ENCODE measurements at regions not wholly inside any gene's neighbourhood (a gene's known extent, or its start where the extent isn't known, plus 50 kb on each side); places are given as distances from the start of the nearest gene placed in this dataset.
"Not testable (repeated sequence)": the region's sequence is repeated elsewhere in the genome, so short reads cannot be mapped to it uniquely, and the experiment has no call there.

- no peak for DNase-seq (ENCODE audit: low spot score)
Observed at GRCh38 chr2:240191001-240191400, 50.5 kb upstream of the OTOS start.

- DNase-seq (ENCODE audit: low spot score): no peak
Observed at GRCh38 chr2:240192661-240193060, 52.2 kb upstream of the OTOS start.

GRCh38 chr2:240194341-240194762 is 53.9 kb upstream of the OTOS start:
- not testable (repeated sequence) for DNase-seq (ENCODE audit: low spot score)

- no peak for DNase-seq (ENCODE audit: low spot score)
Observed at GRCh38 chr2:240195316-240195861, 54.9 kb upstream of the OTOS start.

GRCh38 chr2:240196716-240197461 is 56.4 kb upstream of the OTOS start:
- peak; percentile 40 for DNase-seq (ENCODE audit: low spot score)

- peak; percentile 15 for DNase-seq (ENCODE audit: low spot score)
Observed at GRCh38 chr2:240197462-240198139, 57.1 kb upstream of the OTOS start.

- DNase-seq (ENCODE audit: low spot score): peak; percentile 20
Observed at GRCh38 chr2:240198226-240198625, 57.8 kb upstream of the OTOS start.

GRCh38 chr2:240199133-240199870 is 58.8 kb upstream of the OTOS start:
- DNase-seq (ENCODE audit: low spot score): peak; percentile 37

- DNase-seq (ENCODE audit: low spot score): peak; percentile 29
Observed at GRCh38 chr2:240200230-240201051, 60.0 kb upstream of the OTOS start.

GRCh38 chr2:240201866-240202265 is 61.4 kb upstream of the OTOS start:
- no peak for DNase-seq (ENCODE audit: low spot score)

- DNase-seq (ENCODE audit: low spot score): no peak
Observed at GRCh38 chr2:240202586-240202985, 62.1 kb upstream of the OTOS start.

- DNase-seq (ENCODE audit: low spot score): no peak
Observed at GRCh38 chr2:240203031-240203787, 62.8 kb upstream of the OTOS start.

GRCh38 chr2:240203788-240204270 is 63.4 kb upstream of the OTOS start:
- DNase-seq (ENCODE audit: low spot score): no peak

GRCh38 chr2:240204431-240205276 is 64.2 kb upstream of the OTOS start:
- DNase-seq (ENCODE audit: low spot score): no peak

- no peak for DNase-seq (ENCODE audit: low spot score)
Observed at GRCh38 chr2:240205348-240205747, 64.9 kb upstream of the OTOS start.

GRCh38 chr2:240205772-240206171 is 65.3 kb upstream of the OTOS start:
- DNase-seq (ENCODE audit: low spot score): no peak

GRCh38 chr2:240206630-240207029 is 66.2 kb upstream of the OTOS start:
- DNase-seq (ENCODE audit: low spot score): no peak

GRCh38 chr2:240207661-240208060 is 67.2 kb upstream of the OTOS start:
- no peak for DNase-seq (ENCODE audit: low spot score)

GRCh38 chr2:240208096-240208495 is 67.6 kb upstream of the OTOS start:
- DNase-seq (ENCODE audit: low spot score): no peak

Measured in ureter (tissue), 1 donor.